H9 (cell line): ENCODE measurements at regions not wholly inside any gene's neighbourhood (a gene's known extent, or its start where the extent isn't known, plus 50 kb on each side); places are given as distances from the start of the nearest gene placed in this dataset.

Experiments used
- DNase-seq: peaks from one replicate; pipeline ENCODE4 v3.0.0-alpha.2; 2017
- H2AFZ ChIP-seq: one replicate; pipeline ENCODE4 v1.6.1; 2013; ENCODE audit warnings: mild to moderate bottlenecking, low read length, control low read depth, moderate library complexity
- H2AK5ac ChIP-seq: 2 replicates; pipeline ENCODE4 v1.6.1; 2013; ENCODE audit warnings: low read length, control low read depth, mixed read lengths; ENCODE audit not compliant: insufficient read length
- H2BK120ac ChIP-seq: one replicate; pipeline ENCODE4 v1.6.1; 2013; ENCODE audit warnings: low read depth, mild to moderate bottlenecking, low read length, control low read depth, inconsistent platforms; ENCODE audit not compliant: poor library complexity, severe bottlenecking
- H2BK12ac ChIP-seq: 2 replicates; pipeline ENCODE4 v1.6.1; 2013; ENCODE audit warnings: low read length, control low read depth, mixed read lengths, low read depth; ENCODE audit not compliant: insufficient read length
- H2BK15ac ChIP-seq: 2 replicates; pipeline ENCODE4 v1.6.1; 2013; ENCODE audit warnings: low read depth, low read length, control low read depth
- H2BK20ac ChIP-seq: one replicate; pipeline ENCODE4 v1.6.1; 2013; ENCODE audit warnings: low read depth, mild to moderate bottlenecking, low read length, control low read depth, inconsistent platforms; ENCODE audit not compliant: poor library complexity, severe bottlenecking
- H2BK5ac ChIP-seq: 2 replicates; pipeline ENCODE4 v1.6.1; 2013; ENCODE audit warnings: low read length, control low read depth, mixed read lengths; ENCODE audit not compliant: insufficient read length
- H3K14ac ChIP-seq: 2 replicates; pipeline ENCODE4 v1.6.1; 2013; ENCODE audit warnings: low read length, control low read depth; ENCODE audit not compliant: insufficient read depth
- H3K18ac ChIP-seq: 2 replicates; pipeline ENCODE4 v1.6.1; 2013; ENCODE audit warnings: low read depth, mild to moderate bottlenecking, mixed read lengths, low read length, control low read depth; ENCODE audit not compliant: insufficient read length
- H3K23ac ChIP-seq: 2 replicates; pipeline ENCODE4 v1.6.1; 2013; ENCODE audit warnings: low read length, control low read depth, mixed read lengths, low read depth; ENCODE audit not compliant: insufficient read length
- H3K23me2 ChIP-seq: 2 replicates; pipeline ENCODE4 v1.6.1; 2013; ENCODE audit warnings: low read depth, mild to moderate bottlenecking, mixed read lengths, low read length, control low read depth; ENCODE audit not compliant: insufficient read length, poor library complexity, severe bottlenecking
- H3K27ac ChIP-seq: 2 replicates; pipeline ENCODE4 v1.5.1; 2013; ENCODE audit warnings: low read length, control low read depth, mixed read lengths, low read depth; ENCODE audit not compliant: insufficient read length
- H3K27me3 ChIP-seq: 2 replicates; pipeline ENCODE4 v1.6.1; 2013; ENCODE audit warnings: low read length, control low read depth, inconsistent platforms; ENCODE audit not compliant: insufficient read depth
- H3K4ac ChIP-seq: 2 replicates; pipeline ENCODE4 v1.6.1; 2013; ENCODE audit warnings: low read depth, mild to moderate bottlenecking, control low read depth, inconsistent platforms, low read length, moderate library complexity
- H3K4me1 ChIP-seq: 2 replicates; pipeline ENCODE4 v1.6.1; 2013; ENCODE audit warnings: low read length, control low read depth, inconsistent platforms; ENCODE audit not compliant: insufficient read depth
- H3K4me2 ChIP-seq: 2 replicates; pipeline ENCODE4 v1.6.1; 2013; ENCODE audit warnings: low read length, control low read depth, mixed read lengths; ENCODE audit not compliant: insufficient read length, insufficient read depth
- H3K56ac ChIP-seq: 2 replicates; pipeline ENCODE4 v1.6.1; 2013; ENCODE audit warnings: low read depth, mild to moderate bottlenecking, mixed read lengths, low read length, control low read depth; ENCODE audit not compliant: insufficient read length
- H3K79me1 ChIP-seq: 2 replicates; pipeline ENCODE4 v1.6.1; 2013; ENCODE audit warnings: low read depth, mild to moderate bottlenecking, moderate library complexity, low read length, control low read depth, inconsistent platforms; ENCODE audit not compliant: insufficient read depth, poor library complexity, severe bottlenecking
- H3K79me2 ChIP-seq: 2 replicates; pipeline ENCODE4 v1.6.1; 2013; ENCODE audit warnings: low read length, control low read depth, inconsistent platforms; ENCODE audit not compliant: insufficient read depth
- H3K9ac ChIP-seq: 2 replicates; pipeline ENCODE4 v1.6.1; 2013; ENCODE audit warnings: low read length, control low read depth, mixed read lengths; ENCODE audit not compliant: insufficient read length; ENCODE audit errors: extremely low read depth
- H3K9me3 ChIP-seq: one replicate; pipeline ENCODE4 v1.6.1; 2013; ENCODE audit warnings: low read depth, low read length, inconsistent platforms; ENCODE audit not compliant: control insufficient read depth
- H3T11ph ChIP-seq: one replicate; pipeline ENCODE4 v1.6.1; 2013; ENCODE audit warnings: mild to moderate bottlenecking, low read length, control low read depth, inconsistent platforms
- H4K20me1 ChIP-seq: one replicate; pipeline ENCODE4 v1.6.1; 2013; ENCODE audit not compliant: control insufficient read depth, insufficient read length, insufficient read depth
- H4K5ac ChIP-seq: 2 replicates; pipeline ENCODE4 v1.6.1; 2013; ENCODE audit warnings: low read depth, mild to moderate bottlenecking, mixed read lengths, low read length, control low read depth; ENCODE audit not compliant: insufficient read length
- H4K8ac ChIP-seq: replicated peaks from 2 replicates; pipeline ENCODE4 v1.6.1; 2013; ENCODE audit warnings: low read length, control low read depth, mixed read lengths, low read depth; ENCODE audit not compliant: insufficient read length
- H4K91ac ChIP-seq: 2 replicates; pipeline ENCODE4 v1.6.1; 2013; ENCODE audit warnings: low read depth, mild to moderate bottlenecking, moderate library complexity, mixed read lengths, low read length, control low read depth; ENCODE audit not compliant: insufficient read length
- H3K27ac Mint-ChIP-seq, 3 experiments: 2 replicates in 2 of 3; 3 replicates in 1 of 3; pipeline ENCODE4 v1.8.0; 2020 to 2021; ENCODE audit warnings: mixed read lengths in 3 of 3, mild to moderate bottlenecking in 1 of 3, moderate library complexity in 1 of 3
- H3K27me3 Mint-ChIP-seq: 2 replicates; pipeline ENCODE4 v1.8.0; 2021; ENCODE audit warnings: low read depth, mild to moderate bottlenecking, moderate library complexity, mixed read lengths
- H3K36me3 Mint-ChIP-seq, 3 experiments: 2 replicates in 2 of 3; 3 replicates in 1 of 3; pipeline ENCODE4 v1.8.0; 2020 to 2021; ENCODE audit warnings: low read depth in 3 of 3, mixed read lengths in 3 of 3; ENCODE audit not compliant: insufficient read depth in 1 of 3
- H3K4me1 Mint-ChIP-seq, 2 experiments: 2 replicates each; pipeline ENCODE4 v1.8.0; 2020; ENCODE audit warnings: mixed read lengths in 2 of 2
- H3K4me3 Mint-ChIP-seq, 2 experiments: 2 replicates in 1 of 2; 3 replicates in 1 of 2; pipeline ENCODE4 v1.8.0; 2020 to 2021; ENCODE audit warnings: mild to moderate bottlenecking in 2 of 2, mixed read lengths in 2 of 2, moderate library complexity in 1 of 2
- H3K9me3 Mint-ChIP-seq, 2 experiments: 2 replicates in 1 of 2; 3 replicates in 1 of 2; pipeline ENCODE4 v1.8.0; 2020; ENCODE audit warnings: mild to moderate bottlenecking in 2 of 2, mixed read lengths in 2 of 2, moderate library complexity in 1 of 2
- CTCF ChIP-seq: fragments of 200-600 bp; sonication (generic); conservative IDR thresholded peaks from 3 replicates; pipeline ENCODE4 v1.8.0; 2021; ENCODE audit warnings: antibody characterized with exemption, mild to moderate bottlenecking
- WGBS: extraction: QIAGEN DNeasy Blood & Tissue Kit; methylation state at CpG from one replicate; pipeline ENCODE4 v1.1.7; 2013; ENCODE audit warnings: missing lambda C conversion rate, low lambda C conversion rate, mixed read lengths; ENCODE audit not compliant: insufficient read length; ENCODE audit errors: extremely low coverage; 5-methylcytosine and 5-hydroxymethylcytosine counted together

GRCh38 chr9:534886-535285 is 306.6 kb upstream of the DMRT1 start:
- H4K8ac ChIP-seq, result no peak overlapping the region
- no peak for DNase-seq
- Mint-ChIP-seq H3K4me1 (peaks cover 20 to 41% of the 10 kb centered on the region in 2 experiments), H3K27me3 (no peaks in the 10 kb centered on the region), H3K4me3 (no peak overlapping the region), H3K36me3 (peaks cover 8 to 11% (median 9%) of the 10 kb centered on the region in 3 experiments; a peak in 5 of 7 replicates), H3K27ac (no peak overlapping the region), H3K9me3 (peaks cover 0 to 5% of the 10 kb centered on the region in 2 experiments; a peak in 3 of 5 replicates)
- H3K4me1 ChIP-seq, result peaks cover 11% of the 10 kb centered on the region; the same call in 1 of the 2 replicates
- no peak overlapping the region for H3K23ac ChIP-seq
- H2BK5ac ChIP-seq, result no peak overlapping the region
- no peak overlapping the region for H2BK12ac ChIP-seq
- no peak overlapping the region for H2AFZ ChIP-seq
- no peak overlapping the region for H2AK5ac ChIP-seq
- H3K56ac ChIP-seq, result no peak overlapping the region
- H3K79me1 ChIP-seq, result no peaks in the 10 kb centered on the region
- H3K9me3 ChIP-seq, result no peaks in the 10 kb centered on the region
- no peak overlapping the region for H3K4me2 ChIP-seq
- TF ChIP-seq CTCF, result no peak
- no peak overlapping the region for H3K27ac ChIP-seq
- no peak overlapping the region for H2BK20ac ChIP-seq
- no peak overlapping the region for H2BK15ac ChIP-seq
- H3K4ac ChIP-seq, result no peak overlapping the region
- WGBS, result no CpG with 5 or more reads among the region's 4 CpGs
- H4K91ac ChIP-seq, result no peak overlapping the region
- H3K14ac ChIP-seq, result no peak overlapping the region
- H2BK120ac ChIP-seq, result no peak overlapping the region
- H4K5ac ChIP-seq, result no peak overlapping the region
- no peaks in the 10 kb centered on the region for H4K20me1 ChIP-seq
- peaks cover 2% of the 10 kb centered on the region; the same call in 1 of the 2 replicates for H3K79me2 ChIP-seq
- no peaks in the 10 kb centered on the region for H3K23me2 ChIP-seq
- no peaks in the 10 kb centered on the region for H3K27me3 ChIP-seq
- no peak overlapping the region for H3T11ph ChIP-seq
- no peak overlapping the region for H3K9ac ChIP-seq
- no peak overlapping the region for H3K18ac ChIP-seq
